OCI-LY3 (cell line): ENCODE measurements at regions not wholly inside any gene's neighbourhood (a gene's known extent, or its start where the extent isn't known, plus 50 kb on each side); places are given as distances from the start of the nearest gene placed in this dataset.

Experiments
- CTCF ChIP-seq: fragments of 200-600, 300-600 bp; sonication (generic); IDR thresholded peaks from 2 replicates; pipeline ENCODE4 v1.5.1; 2014; ENCODE audit warnings: antibody characterized with exemption, low read length, low read depth
- EZH2phosphoT487 ChIP-seq: fragments of 200-600 bp; shearing (Covaris generic); IDR thresholded peaks from 2 replicates; pipeline ENCODE4 v1.6.1; 2018; ENCODE audit warnings: antibody characterized with exemption, mixed run types, low read depth

DNA sequence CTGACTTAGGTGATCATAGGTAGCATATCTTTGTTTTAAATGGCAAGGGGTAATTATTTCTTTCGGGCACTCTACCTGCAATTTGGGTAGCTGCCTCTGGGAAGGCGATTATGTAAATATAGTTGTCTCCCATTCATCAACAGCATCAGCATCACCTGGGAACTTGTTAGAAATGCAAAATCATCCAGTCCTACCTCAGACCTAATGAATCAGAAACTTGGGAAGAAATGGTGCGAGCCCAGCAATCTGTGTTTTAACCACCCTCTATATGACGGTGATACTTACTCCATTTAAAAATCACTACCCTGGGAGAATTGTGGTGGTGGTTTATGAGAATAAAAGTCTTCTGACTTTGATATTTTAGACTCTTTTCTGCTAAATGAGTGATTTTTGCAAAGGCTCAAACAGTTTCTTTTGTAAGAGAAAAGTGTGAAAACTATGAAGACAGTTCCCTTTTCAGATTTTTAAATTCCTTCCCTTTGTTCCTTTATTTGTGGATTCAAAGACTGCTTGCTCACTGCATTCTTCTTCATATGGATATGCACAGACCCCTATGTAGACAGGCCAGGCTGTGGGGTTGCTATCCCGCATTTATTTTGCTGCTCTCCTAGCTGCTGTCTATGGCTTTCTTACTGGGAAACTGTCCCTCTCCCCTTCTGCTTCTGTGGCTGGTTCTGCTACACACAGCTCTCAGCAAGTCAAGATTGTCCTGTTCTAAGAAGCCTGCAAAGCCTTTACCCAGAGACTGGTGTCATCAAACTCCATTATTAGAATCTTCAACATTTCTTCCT is 365.3 kb downstream of the RNF144B start:
- no peak for TF ChIP-seq CTCF
- no peak for TF ChIP-seq EZH2phosphoT487
